ENCODE measurements at regions not wholly inside any gene's neighbourhood (a gene's known extent, or its start where the extent isn't known, plus 50 kb on each side); places are given as distances from the start of the nearest gene placed in this dataset.

- no peak overlapping the region for H4K8ac ChIP-seq (ENCODE audit: low read depth in 2 of 2, low read length in 2 of 2)
- peaks cover 5 to 62% of the 10 kb centered on the region in 2 experiments; a peak in 3 of 4 replicates for H3K79me1 ChIP-seq (ENCODE audit: low read depth in 1 of 2, low read length in 2 of 2)
- H4K5ac ChIP-seq (ENCODE audit: low read depth, low read length), result no peak overlapping the region
- no peak overlapping the region for H3K56ac ChIP-seq (ENCODE audit: extremely low read depth, insufficient read depth, low read length)
- H3K4me3 ChIP-seq (ENCODE audit: insufficient read depth, low read depth, low read length), result no peak overlapping the region
- H2AK5ac ChIP-seq (ENCODE audit: low read depth, low read length), result no peak overlapping the region
- H4K20me1 ChIP-seq (ENCODE audit: insufficient read depth, low read length), result peaks cover 44% of the 10 kb centered on the region
- in situ Hi-C loops (cut with MboI; ENCODE audit: low sequenced_read_pairs), result no loop called here
- H3K23ac ChIP-seq (ENCODE audit: low read depth, low read length), result no peak overlapping the region
- dilution Hi-C loops (cut with HindIII; ENCODE audit: low sequenced_read_pairs, unreplicated experiment), result no loop called here
- peaks cover 30% of the 10 kb centered on the region for H3K36me3 ChIP-seq (ENCODE audit: control insufficient read depth, insufficient read depth, low read length)
- no peak overlapping the region for H2BK20ac ChIP-seq (ENCODE audit: low read depth, low read length)
- no peak overlapping the region for H2BK5ac ChIP-seq (ENCODE audit: low read depth, low read length, poor library complexity, severe bottlenecking)
- H2AFZ ChIP-seq (replicated peaks; ENCODE audit: low read length, poor library complexity), result no peak overlapping the region
- no peak overlapping the region for H3K9ac ChIP-seq (ENCODE audit: low read depth, low read length)
- no peak overlapping the region for H3K4me2 ChIP-seq (ENCODE audit: low read depth, low read length)
- WGBS, 2 experiments (ENCODE audit: extremely low coverage in 2 of 2, insufficient read length in 1 of 2), result 90% methylated on average over 10 of the region's 24 CpGs; no CpG with 5 or more reads in 1 of the 2 experiments
- no peak overlapping the region for H2BK120ac ChIP-seq (ENCODE audit: low read depth, low read length)
- H2AK9ac ChIP-seq (replicated peaks; ENCODE audit: low read depth, low read length, poor library complexity), result peak overlapping the region; percentile 8
- no peak overlapping the region for H2BK15ac ChIP-seq (ENCODE audit: low read depth, low read length)
- intact Hi-C loops (cut with micrococcal nuclease), result no loop called here
- peaks cover 20% of the 10 kb centered on the region for H3K9me1 ChIP-seq (ENCODE audit: insufficient read depth, low read length)
- no TSS peak for BruUV-seq (replicated peaks)
- no peaks in the 10 kb centered on the region for H3K9me3 ChIP-seq (ENCODE audit: control insufficient read depth, insufficient read depth, low read length)
- H3K18ac ChIP-seq (ENCODE audit: low read depth, low read length), result no peak overlapping the region
- no peak for ATAC-seq (ENCODE audit: low read depth)
- peaks cover 49% of the 10 kb centered on the region for H3K4me1 ChIP-seq (ENCODE audit: control insufficient read depth, insufficient read depth, low read length)
- DNase-seq, result no peak
- no peaks in the 10 kb centered on the region for H3K27me3 ChIP-seq (ENCODE audit: control insufficient read depth, insufficient read depth, low read length)
- H3K27ac ChIP-seq (ENCODE audit: insufficient read depth, low read length), result no peak overlapping the region
- ChIA-PET POLR2A (ENCODE audit: unreplicated experiment) (no interaction called here), CTCF (no interaction called here)
- H3K14ac ChIP-seq (replicated peaks; ENCODE audit: low read depth, low read length), result no peak overlapping the region
- no peak overlapping the region for H3K4ac ChIP-seq (ENCODE audit: low read depth, low read length)
- H4K91ac ChIP-seq (ENCODE audit: insufficient read depth, low read depth, low read length), result no peak overlapping the region
- TF ChIP-seq USF2 (IDR thresholded peaks at IDR 0.05; ENCODE audit: low read depth, low read length) (no peak), POLR2A (IDR thresholded peaks at IDR 0.05; ENCODE audit: low read depth, low read length) (no peak), SMC3 (IDR thresholded peaks at IDR 0.05; ENCODE audit: low read depth, low read length) (no peak), CTCF (conservative IDR thresholded peaks at IDR 0.05; ENCODE audit: low read depth, low read length) (no peak)
These were observed 66.7 kb upstream of the PPARA start for GRCh38 chr22:46083383-46084350.

Data from IMR-90 (cell line).